ENCODE measurements at regions not wholly inside any gene's neighbourhood (a gene's known extent, or its start where the extent isn't known, plus 50 kb on each side); places are given as distances from the start of the nearest gene placed in this dataset.

GRCh38 chr14:82963756-82964155 lies 1430.1 kb upstream of the SEL1L start:
- TF ChIP-seq POLR2A (IDR thresholded peaks at IDR 0.05) (no peak), EP300 (IDR thresholded peaks at IDR 0.05) (no peak)
- TF ChIP-seq, protein P1, sequence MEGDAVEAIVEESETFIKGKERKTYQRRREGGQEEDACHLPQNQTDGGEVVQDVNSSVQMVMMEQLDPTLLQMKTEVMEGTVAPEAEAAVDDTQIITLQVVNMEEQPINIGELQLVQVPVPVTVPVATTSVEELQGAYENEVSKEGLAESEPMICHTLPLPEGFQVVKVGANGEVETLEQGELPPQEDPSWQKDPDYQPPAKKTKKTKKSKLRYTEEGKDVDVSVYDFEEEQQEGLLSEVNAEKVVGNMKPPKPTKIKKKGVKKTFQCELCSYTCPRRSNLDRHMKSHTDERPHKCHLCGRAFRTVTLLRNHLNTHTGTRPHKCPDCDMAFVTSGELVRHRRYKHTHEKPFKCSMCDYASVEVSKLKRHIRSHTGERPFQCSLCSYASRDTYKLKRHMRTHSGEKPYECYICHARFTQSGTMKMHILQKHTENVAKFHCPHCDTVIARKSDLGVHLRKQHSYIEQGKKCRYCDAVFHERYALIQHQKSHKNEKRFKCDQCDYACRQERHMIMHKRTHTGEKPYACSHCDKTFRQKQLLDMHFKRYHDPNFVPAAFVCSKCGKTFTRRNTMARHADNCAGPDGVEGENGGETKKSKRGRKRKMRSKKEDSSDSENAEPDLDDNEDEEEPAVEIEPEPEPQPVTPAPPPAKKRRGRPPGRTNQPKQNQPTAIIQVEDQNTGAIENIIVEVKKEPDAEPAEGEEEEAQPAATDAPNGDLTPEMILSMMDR (IDR thresholded peaks at IDR 0.05) = no peak

All from ovary (tissue), 3 donors.